GM18502 (cell line): ENCODE measurements at regions not wholly inside any gene's neighbourhood (a gene's known extent, or its start where the extent isn't known, plus 50 kb on each side); places are given as distances from the start of the nearest gene placed in this dataset.
"Not testable (repeated sequence)": the region's sequence is repeated elsewhere in the genome, so short reads cannot be mapped to it uniquely, and the experiment has no call there.

Experiments used
- ATAC-seq: cut with Tn5 transposase; IDR thresholded peaks from one replicate; pipeline ENCODE4 v1.9.1; 2021; ENCODE audit warnings: mild to moderate bottlenecking; ENCODE audit not compliant: unreplicated experiment, poor library complexity

DNA sequence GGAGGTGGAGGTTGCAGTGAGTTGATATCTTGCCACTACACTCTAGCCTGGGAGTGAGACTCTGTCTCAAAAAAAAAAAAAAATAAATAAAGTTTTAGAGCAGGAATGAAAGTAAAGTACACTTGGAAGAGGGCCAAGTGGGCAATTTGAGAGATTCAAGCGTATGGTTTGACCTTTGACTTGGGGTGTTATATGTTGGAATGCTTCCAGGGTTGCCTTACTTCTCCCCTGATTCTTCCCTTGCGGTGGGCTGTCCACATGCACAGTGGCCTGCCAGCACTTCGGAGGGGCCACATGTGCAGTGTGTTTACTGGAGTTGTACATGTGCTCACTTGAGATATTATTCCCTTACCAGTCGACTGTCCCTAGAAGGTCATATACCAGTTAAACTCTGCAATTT lies 295.5 kb upstream of the PROX1 start:
- no peak for ATAC-seq

DNA sequence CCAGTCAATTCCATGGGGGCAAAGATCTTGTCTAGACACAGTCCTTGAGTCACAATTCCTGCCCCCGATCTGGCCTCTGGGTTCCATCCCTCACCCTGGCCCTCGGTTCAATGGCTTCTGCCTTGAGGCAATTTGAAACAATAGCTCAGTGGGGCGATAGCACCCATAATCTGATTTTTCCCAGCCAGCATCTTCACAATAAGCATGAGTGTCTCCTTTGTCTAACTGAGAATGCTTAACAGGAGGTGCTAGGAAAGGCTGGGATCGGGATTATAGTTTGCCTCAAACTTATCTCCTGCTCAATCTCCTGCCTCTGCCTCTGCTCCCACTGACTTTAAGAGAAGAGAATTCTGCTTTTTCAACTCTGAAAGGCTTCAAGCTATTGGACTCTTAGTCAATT lies 293.9 kb upstream of the PROX1 start:
- no peak for ATAC-seq

DNA sequence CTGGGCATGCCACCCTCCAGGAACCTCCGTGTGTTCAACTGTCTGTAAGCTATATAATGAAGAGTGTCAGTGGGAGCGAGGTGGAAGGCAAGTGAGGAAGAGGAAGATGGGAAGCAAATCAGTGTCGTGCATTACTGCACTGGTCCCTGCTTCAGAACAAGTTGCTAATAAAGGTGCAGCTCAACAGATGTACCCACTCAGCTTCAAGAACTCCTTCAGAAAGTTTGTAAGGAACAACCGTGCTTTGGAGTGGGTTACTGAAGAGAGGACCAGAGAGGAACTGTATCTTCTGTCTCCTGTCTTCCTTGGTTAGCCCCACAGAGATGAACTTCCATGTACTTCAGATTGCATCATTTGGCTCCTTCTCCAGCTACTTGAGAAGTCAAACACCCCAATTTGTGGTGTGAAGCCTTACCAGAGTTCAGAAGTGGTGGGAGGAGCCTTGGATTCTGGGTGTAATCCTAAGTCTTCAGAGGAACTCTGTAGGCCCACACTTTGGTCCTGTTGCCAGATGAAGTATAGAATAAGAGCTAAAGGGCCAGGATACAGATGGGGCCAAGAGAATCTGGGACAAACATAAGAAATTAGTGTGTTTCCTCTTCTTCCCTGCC lies 290.5 kb upstream of the PROX1 start:
- ATAC-seq = no peak

DNA sequence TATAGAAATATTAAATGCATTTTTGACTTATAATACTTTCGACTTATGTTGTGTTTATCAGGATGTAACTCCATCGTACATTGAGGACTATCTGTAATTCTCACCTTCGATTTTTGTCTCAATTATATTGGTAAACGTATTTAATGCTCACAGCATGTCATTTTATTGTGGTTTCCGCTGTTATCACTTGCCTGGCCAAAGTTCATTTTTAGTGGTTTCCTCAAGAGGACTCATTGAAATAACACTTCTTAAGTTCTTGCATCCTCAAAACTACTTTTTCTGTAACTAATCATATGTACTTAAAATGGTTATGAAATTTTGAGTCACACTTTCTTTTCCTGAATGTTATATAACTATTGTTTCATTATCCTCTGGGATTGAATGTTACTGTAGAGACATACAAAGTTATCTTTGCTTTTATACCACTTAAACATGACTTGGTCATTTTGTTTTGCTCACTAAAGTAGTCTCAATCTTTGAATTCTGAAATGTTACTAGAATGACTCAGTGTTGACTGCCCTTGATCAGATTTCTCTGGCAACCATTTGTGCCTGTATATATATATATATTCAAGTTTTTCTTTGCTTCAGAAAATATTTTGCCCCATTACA lies 289.6 kb upstream of the PROX1 start:
- ATAC-seq = no peak

DNA sequence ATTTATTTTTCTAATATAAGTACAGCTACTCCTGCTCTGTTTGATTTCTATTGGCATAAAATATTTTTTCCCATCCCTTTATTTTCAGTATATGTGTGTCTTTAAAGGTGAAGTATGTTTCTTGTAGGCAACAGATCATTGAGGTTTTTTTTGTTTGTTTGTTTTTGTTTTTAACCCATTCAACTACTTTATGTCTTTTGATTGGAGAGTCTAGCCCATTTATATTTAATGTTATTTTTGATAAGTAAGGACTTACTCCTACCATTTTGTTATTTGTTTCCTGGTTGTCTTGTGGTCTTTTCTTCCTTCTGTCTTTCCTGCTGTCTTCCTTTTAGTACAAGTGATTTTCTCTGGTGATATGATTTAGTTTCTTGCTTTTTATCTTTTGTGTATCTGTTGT lies 285.1 kb upstream of the PROX1 start:
- no peak for ATAC-seq

DNA sequence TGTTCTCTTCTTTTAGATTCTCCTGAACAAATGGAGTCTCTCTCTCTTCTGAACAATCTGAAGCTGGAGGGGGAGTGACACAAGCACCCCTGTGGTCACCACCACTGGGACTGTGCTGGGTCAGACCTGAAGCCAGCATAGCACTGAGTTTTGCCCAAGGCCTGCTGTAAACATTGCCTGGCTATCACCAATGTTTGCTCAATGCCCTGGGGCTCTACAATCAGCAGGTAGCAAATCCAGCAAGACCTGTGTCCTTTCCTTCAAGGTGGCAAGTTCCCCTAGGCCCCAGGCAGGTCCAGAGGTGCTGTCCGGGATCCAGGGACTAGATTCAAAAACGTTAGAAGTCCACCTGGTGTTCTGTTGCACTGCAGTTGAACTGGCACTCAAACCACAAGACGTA lies 282.8 kb upstream of the PROX1 start:
- ATAC-seq = no peak

DNA sequence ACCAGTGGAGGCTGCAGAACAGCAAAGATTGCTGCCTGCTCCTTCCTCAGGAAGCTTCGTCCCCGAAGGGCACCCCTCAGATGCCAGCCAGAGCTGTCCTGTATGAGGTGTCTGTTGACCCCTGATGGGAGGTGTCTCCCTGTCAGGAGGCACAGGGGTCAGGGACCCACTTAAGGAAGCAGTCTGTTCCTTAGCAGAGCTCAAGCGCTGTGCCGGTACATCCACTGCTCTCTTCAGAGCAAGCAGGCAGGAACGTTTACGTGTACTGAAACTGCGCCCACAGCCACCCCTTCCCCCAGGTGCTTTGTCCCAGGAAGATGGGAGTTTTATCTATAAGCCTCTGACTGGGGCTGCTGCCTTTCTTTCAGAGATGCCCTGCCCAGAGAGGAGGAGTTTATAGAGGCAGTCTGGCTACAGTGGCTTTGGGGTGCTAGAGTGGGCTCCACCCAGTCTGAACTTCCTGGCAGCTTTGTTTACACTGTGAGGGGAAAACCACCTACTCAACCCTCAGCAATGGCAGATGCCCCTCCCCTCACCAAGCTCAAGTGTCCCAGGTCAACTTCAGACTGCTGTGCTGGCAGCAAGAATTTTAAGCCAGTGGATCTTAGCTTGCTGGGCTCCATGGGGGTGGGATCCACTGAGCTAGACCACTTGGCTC lies 275.8 kb upstream of the PROX1 start:
- ATAC-seq = not testable (repeated sequence)

DNA sequence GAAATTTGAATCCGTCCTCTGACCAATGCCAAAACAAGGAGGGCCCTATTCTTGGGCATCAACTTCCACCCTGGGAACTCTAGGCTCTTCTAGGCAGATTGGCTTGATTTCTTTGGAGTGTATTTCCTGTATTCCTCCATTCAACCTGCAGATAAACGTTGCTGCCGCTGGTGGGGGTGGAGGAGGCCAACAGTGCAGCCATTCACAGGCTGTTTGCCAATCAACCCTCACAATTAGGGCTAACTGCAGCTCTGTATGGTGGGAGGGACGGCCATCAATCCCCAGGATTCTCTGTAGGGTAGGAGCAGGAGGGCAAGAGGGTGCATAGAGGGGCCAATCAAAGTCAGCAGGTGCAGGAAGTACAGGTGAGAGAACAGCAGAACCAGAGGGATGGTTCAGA lies 273.1 kb upstream of the PROX1 start:
- ATAC-seq = no peak

DNA sequence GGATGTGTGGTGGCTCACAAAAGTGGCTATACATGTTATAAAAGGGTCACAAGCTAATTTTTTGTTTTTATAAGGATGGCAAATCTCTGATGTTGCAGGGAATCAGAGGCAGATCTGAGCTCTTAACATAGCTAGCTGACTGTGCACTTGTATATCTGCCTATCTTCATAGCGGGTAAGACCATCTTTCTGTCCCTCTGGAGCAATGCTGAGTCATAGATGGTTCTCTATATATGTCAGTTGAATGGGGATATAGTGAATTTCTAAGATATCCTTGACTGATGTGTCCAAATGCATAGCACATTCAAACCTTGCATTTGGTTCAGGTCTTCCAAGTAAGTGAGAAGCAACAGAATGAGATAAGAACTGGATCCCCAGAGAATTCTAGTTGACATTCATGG lies 272.6 kb upstream of the PROX1 start:
- no peak for ATAC-seq

DNA sequence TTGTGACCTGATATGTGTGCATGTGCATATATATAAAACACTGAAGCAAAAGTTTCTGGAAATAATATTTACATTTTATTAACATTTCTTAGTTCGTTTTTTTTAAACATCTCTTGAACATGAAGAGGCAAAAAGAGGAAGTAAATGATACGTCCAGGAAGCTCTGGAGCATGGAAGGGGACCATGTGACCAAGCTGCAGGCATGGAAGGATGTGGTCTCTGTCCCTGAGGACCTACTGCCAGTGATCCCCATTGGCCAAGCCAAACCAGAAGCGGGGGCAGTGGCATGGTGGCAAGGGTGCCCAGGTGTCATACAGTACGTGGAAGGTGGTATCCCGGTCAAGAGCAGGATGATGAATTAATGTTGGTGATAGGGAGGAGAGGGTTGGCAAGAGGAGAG lies 268.3 kb upstream of the PROX1 start:
- ATAC-seq = no peak

DNA sequence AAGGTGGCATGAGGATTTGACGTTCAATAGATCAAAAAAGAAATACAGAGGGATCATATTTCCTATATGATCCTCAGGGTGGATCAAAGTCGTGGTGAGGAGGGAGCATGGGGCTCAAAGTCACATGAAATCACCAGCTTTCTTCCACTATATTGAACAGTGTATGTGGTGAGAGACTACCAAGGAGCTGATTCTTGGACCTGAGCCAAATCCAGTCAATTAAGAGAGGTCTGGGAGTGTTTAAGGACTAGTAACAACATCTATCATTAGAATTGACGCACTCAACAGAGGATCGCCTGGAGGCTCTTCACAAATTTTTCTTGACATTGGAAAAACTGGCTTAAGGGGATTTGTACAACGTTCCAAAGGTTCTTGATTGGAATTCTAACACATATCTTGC lies 267.7 kb upstream of the PROX1 start:
- no peak for ATAC-seq

DNA sequence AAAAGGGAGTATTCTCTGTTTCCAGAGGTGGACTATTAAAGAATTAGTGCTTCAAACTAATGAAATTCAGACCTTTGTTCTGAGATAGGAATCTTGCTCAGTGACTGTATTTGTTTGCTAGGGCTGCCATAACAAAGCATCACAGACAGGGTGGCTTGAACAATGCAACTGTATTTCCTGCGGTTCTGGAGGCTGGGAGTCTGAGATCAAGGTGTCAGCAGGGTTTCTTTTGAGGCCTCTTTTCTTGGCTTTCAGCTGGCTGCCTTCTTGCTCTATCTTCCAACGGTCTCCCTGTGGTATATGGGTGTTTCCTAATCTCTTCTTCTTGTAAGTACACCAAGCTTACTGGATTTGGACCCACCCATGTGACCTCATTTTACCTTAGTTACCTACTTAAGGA lies 264.6 kb upstream of the PROX1 start:
- no peak for ATAC-seq

DNA sequence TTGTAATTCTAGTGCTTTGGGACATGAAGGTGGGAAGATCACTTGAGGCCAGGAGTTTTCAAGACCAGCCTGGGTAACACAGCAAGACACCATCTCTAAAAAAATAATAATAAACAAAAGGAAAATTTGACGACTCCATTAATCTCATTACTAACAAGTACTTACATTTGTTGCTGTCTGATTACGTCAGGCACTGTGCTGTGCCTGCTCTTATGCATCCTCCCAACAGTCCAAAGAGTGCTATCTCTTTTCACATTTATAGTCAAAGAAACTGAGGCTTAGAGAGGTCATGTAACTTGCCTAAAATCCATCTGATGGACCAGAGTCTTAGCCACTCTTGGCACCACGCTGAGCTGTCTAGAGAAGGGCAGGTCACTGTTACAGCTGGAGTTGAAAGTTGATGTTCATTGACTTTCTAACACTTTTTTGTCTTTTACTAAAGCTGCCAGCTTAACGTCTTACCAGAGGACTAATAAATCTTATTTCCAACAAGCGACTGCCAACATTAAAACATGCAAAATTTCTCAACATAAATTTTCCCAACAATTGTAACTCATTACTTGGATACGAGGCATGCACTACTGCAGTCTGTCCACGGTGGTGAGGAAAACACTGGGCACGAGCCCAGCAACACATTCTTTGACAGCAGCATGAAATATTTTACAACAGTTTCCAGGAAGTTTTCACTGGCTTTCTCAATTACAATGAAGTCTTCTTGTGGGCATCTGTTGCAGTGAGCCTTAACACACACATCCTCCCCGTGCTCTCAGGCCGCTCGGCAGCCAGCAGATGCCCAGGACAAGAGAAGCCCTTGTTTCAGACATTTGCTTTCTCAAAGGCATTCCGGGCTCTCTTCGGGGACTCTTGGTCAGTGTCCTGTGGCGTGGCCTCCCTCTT lies 262.9 kb upstream of the PROX1 start:
- ATAC-seq = no peak

DNA sequence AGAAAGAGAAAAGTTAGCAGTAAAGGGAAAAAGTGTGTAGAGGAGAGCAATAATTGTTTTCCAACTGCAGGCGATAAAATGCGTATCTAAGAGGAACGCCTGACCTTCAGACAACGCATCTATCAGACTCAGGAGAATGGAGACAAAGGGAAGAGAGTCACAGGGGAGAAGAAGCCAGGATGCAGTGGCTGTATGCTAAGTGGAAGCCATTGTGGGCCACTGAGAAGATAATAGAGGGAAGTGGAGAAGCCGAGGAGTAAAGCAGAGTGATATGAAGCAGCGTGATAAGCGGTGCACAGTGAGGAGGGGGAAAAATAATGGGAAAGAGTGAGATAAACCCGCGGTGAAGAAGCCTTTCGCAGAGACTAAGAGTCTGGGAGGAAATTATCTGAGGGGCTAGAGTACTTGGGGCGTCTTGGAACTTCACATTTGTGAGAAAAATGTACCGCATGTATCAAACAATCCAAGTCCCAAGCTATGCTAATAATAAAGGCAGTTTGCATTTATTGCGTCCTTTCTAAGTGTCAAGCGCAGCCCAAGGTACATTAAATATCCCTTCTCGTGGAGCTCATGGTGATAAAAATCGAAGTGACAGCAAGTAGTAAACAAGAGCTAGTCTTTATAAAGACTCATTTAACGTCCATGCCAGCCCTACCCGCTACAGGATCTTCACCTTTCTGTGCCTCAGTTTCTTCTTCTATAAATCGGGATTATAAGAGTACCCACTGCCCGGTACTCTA lies 259.8 kb upstream of the PROX1 start:
- no peak for ATAC-seq

DNA sequence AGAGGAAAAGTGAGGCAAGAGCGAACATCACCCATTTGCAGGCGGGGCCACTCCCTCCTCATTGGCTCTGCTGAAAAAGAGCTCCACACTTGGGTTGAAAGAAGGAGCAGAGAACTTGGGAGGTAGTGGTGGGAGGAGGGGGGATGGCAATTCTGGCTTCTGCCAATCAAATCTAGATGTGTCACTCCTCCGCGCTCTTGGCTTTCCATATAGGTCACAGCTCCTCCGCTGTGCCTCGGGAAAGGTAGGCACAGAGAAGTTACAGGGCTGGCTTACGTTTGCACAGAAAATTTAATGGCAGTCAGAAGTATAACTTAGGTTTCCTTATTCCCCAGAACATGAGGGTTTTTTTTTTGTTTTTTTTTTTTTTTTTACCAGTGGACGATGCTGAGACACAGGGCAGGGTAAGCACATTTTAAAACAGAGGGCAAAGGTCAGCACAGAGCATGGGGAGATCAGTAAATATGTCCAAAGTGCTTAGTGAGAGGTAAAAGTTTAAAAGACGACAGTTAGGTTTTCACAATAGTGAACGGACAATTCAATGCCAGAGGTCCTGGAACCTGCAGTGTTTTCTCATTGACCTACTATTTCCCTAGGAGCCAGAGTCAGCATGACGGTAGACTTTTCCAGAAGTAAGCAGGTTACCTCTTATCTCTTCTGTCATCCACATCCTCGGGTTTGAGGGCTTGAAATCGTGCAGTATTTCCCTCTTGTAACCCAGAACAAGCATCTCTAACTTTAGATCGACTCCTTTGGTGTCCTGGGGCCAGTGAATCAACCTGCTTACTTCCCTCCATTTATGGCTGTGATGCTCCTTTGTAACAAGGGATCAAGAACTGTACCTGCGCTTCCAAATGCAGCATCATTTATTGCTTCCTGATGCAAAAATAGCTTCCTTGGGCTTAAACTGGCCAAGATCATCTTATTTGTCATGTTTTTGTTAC lies 258.9 kb upstream of the PROX1 start:
- ATAC-seq = no peak

DNA sequence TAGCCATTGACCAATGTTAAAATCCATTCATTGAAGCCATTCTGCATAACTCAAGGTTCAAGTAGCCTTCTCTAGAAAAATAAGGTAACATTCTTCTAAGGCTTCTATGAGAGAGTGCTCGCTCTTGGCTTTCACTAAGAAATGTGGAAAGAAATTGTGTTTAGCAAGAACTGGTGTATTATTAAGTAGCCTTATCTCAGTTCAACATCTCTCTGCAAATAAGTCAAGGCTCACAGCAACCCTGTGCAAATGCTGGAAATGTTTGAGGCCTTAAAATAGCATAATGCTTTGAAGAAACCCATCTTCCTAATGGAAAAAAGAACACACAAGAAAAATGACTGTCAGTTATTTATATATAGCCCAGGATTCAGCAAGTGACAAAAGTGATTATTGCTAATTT lies 254.1 kb upstream of the PROX1 start:
- ATAC-seq = no peak

DNA sequence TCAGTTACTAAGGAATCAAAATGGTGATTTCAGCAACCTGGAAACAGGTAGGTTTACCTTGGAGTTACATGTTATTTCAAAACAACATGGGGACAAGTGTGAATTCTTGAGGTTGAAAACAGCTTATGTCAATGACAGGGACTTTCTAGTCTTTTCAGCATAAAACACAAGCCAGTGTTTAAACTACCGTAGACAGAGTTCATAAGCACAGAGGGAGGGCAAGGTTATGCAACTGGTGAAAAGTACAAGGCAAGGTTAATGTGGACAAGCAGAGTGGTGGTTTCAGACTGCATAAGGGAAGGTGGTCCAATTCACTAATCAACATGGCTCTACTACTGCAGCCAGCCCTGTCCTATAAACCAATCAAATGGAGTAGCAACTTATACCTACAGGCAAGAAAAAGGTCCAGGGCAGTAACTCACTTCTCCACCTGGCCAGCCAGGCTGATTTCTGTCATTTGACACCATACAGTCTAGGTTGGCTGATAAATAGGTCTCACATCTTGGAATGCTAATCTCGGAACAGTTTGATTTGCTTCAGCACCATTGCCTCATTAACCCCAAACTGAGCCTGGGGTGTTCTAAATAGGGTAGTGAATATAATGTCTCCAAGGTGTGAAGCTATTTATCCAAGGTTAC lies 250.3 kb upstream of the PROX1 start:
- ATAC-seq = no peak

DNA sequence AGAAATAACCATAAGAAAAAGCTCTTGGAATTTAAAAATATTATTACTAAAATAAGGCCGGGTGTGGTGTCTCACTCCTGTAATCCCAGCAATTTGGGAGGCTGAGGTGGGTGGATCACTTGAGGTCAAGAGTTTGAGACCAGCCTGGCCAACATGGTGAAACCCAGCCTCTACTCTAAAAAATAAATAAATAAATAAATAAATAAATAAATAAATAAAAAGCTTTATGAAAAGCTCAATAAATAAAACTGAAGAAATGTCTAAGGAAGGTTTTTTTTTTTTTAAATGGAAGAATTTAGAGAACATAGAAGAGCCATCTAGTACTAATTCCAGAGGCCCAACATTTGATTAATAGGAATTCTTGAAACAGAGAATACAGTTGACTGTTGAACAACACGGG lies 249.1 kb upstream of the PROX1 start:
- ATAC-seq = no peak

DNA sequence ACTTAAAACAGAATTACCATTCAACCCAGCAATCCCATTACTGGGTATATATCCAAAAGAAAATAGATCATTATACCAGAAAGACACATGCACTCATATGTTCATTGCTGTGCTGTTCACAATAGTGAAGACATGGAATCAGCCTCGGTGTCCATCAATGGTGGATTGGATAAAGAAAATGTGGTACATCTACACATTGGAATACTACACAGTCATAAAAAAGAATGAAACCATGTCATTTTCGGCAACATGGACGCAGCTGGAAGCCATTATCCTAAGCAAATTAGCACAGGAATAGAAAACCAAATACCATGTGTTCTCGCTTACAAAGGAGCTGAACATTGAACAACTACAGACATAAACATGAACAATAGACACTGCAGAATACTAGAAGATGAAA lies 244.8 kb upstream of the PROX1 start:
- no peak for ATAC-seq
